CD14-positive monocyte (primary cell): ENCODE measurements at regions not wholly inside any gene's neighbourhood (a gene's known extent, or its start where the extent isn't known, plus 50 kb on each side); places are given as distances from the start of the nearest gene placed in this dataset.

Experiments used
- DNase-seq, 3 donors: peaks; one replicate each; pipeline ENCODE4 v3.0.0-alpha.2; 2011 to 2022
- H2AFZ ChIP-seq: 2 replicates; pipeline ENCODE4 v1.6.0; 2012; ENCODE audit warnings: mild to moderate bottlenecking, low read depth, low read length, inconsistent platforms; ENCODE audit not compliant: insufficient read depth, poor library complexity, severe bottlenecking
- H3K27ac ChIP-seq, 2 donors: 1 replicate in 1 of 2; 2 replicates in 1 of 2; pipeline ENCODE4 v1.5.1; 2012 to 2013; ENCODE audit warnings: low read length in 2 of 2, control low read depth in 1 of 2, inconsistent platforms in 1 of 2, low read depth in 1 of 2, mild to moderate bottlenecking in 1 of 2
- H3K27me3 ChIP-seq, 2 donors: one replicate each; pipeline versions ENCODE4 v1.6.0 to v1.6.1; 2011 to 2013; ENCODE audit warnings: low read length in 2 of 2; ENCODE audit not compliant: control insufficient read depth in 2 of 2, insufficient read depth in 2 of 2
- H3K36me3 ChIP-seq, 2 donors: replicated peaks in 1 of 2; 1 replicate in 1 of 2; 2 replicates in 1 of 2; pipeline versions ENCODE4 v1.5.1 to v1.6.1; 2012 to 2013; ENCODE audit warnings: low read length in 2 of 2, control low read depth in 1 of 2, inconsistent platforms in 1 of 2, mild to moderate bottlenecking in 1 of 2; ENCODE audit not compliant: insufficient read depth in 2 of 2, control insufficient read depth in 1 of 2
- H3K4me1 ChIP-seq, 2 donors: 1 replicate in 1 of 2; 2 replicates in 1 of 2; pipeline versions ENCODE4 v1.5.1 to v1.6.1; 2012 to 2013; ENCODE audit warnings: low read length in 2 of 2, control low read depth in 1 of 2, inconsistent platforms in 1 of 2, mild to moderate bottlenecking in 1 of 2, moderate library complexity in 1 of 2; ENCODE audit not compliant: insufficient read depth in 2 of 2, control insufficient read depth in 1 of 2
- H3K4me2 ChIP-seq: replicated peaks from 2 replicates; pipeline ENCODE3; 2012; ENCODE audit warnings: low read length, moderate library complexity, mild to moderate bottlenecking; ENCODE audit not compliant: poor library complexity, severe bottlenecking; ENCODE audit errors: extremely low read depth
- H3K4me3 ChIP-seq, 3 experiments: fragments of 200-600 bp in 1 of 3; sonication (generic) in 1 of 3; replicated peaks in 1 of 3; 1 replicate in 2 of 3; 2 replicates in 1 of 3; pipeline ENCODE4 v1.5.1; 2011 to 2013; ENCODE audit warnings: low read length in 3 of 3, mild to moderate bottlenecking in 3 of 3, control low read depth in 2 of 3, low read depth in 2 of 3, inconsistent platforms in 1 of 3, moderate library complexity in 1 of 3
- H3K79me2 ChIP-seq: 2 replicates; pipeline ENCODE4 v1.6.0; 2012; ENCODE audit warnings: mild to moderate bottlenecking, control low read depth, inconsistent platforms, low read length, moderate library complexity; ENCODE audit not compliant: insufficient read depth
- H3K9ac ChIP-seq: 2 replicates; pipeline ENCODE4 v1.6.0; 2017; ENCODE audit warnings: low read length, mild to moderate bottlenecking; ENCODE audit not compliant: insufficient read depth, poor library complexity, severe bottlenecking
- H3K9me3 ChIP-seq, 2 donors: replicated peaks in 1 of 2; 1 replicate in 1 of 2; 2 replicates in 1 of 2; pipeline versions ENCODE4 v1.5.1 to v1.6.1; 2012 to 2013; ENCODE audit warnings: low read length in 2 of 2, control low read depth in 1 of 2; ENCODE audit not compliant: control insufficient read depth in 1 of 2, insufficient read depth in 1 of 2
- H4K20me1 ChIP-seq: 2 replicates; pipeline ENCODE4 v1.6.0; 2012; ENCODE audit warnings: mild to moderate bottlenecking, low read length, control low read depth, moderate library complexity; ENCODE audit not compliant: insufficient read depth
- H3K27ac Mint-ChIP-seq, 7 donors: one replicate each; pipeline ENCODE4 v1.8.0; 2020; ENCODE audit warnings: mild to moderate bottlenecking in 7 of 7, mixed read lengths in 7 of 7, moderate library complexity in 6 of 7, inconsistent platforms in 2 of 7
- H3K27me3 Mint-ChIP-seq, 3 donors: one replicate each; pipeline ENCODE4 v1.8.0; 2021 to 2022; ENCODE audit warnings: low read depth in 3 of 3, mild to moderate bottlenecking in 3 of 3, mixed read lengths in 3 of 3, moderate library complexity in 3 of 3, inconsistent platforms in 1 of 3
- H3K36me3 Mint-ChIP-seq, 2 donors: one replicate each; pipeline ENCODE4 v1.8.0; 2020; ENCODE audit warnings: mixed read lengths in 2 of 2, inconsistent platforms in 1 of 2, mild to moderate bottlenecking in 1 of 2
- H3K4me1 Mint-ChIP-seq: one replicate; pipeline ENCODE4 v1.8.0; 2020; ENCODE audit warnings: mild to moderate bottlenecking, mixed read lengths
- H3K4me3 Mint-ChIP-seq, 2 donors: one replicate each; pipeline ENCODE4 v1.8.0; 2020; ENCODE audit warnings: mild to moderate bottlenecking in 2 of 2, mixed read lengths in 2 of 2, moderate library complexity in 1 of 2
- H3K9me3 Mint-ChIP-seq, 7 donors: one replicate each; pipeline ENCODE4 v1.8.0; 2020 to 2022; ENCODE audit warnings: mixed read lengths in 7 of 7, mild to moderate bottlenecking in 6 of 7, moderate library complexity in 6 of 7, inconsistent platforms in 2 of 7
- WGBS: methylation state at CpG from one replicate; pipeline ENCODE4 v1.1.5; 2013; ENCODE audit warnings: missing lambda C conversion rate; ENCODE audit not compliant: insufficient coverage; 5-methylcytosine and 5-hydroxymethylcytosine counted together
- intact Hi-C, 2 donors: fragments of 100-400 bp; cut with micrococcal nuclease; formaldehyde crosslinking; loops; one replicate each; pipeline versions ENCODE4 v1.15.0 to v1.15.1; 2023
- TF ChIP-seq, protein P1 (sequence below): fragments of 200-600 bp; IDR thresholded peaks from one replicate; pipeline ENCODE4 v1.8.0; 2022; ENCODE audit warnings: antibody characterized with exemption, mild to moderate bottlenecking

GRCh38 chrX:20884565-20884964, 489.7 kb upstream of the CNKSR2 start:
- Histone ChIP-seq H4K20me1 (no peaks in the 10 kb centered on the region), H3K27ac (no peak overlapping the region), H3K9me3 (peaks cover 0 to 8% of the 10 kb centered on the region in 2 donors), H3K4me3 (no peak overlapping the region), H3K4me2 (no peak overlapping the region), H3K79me2 (no peaks in the 10 kb centered on the region), H3K4me1 (no peaks in the 10 kb centered on the region), H2AFZ (no peak overlapping the region), H3K36me3 (no peaks in the 10 kb centered on the region), H3K9ac (no peak overlapping the region), H3K27me3 (no peaks in the 10 kb centered on the region)
- Mint-ChIP-seq H3K36me3 (no peaks in the 10 kb centered on the region), H3K4me1 (no peaks in the 10 kb centered on the region), H3K4me3 (no peak overlapping the region), H3K27me3 (no peaks in the 10 kb centered on the region), H3K27ac (no peak overlapping the region), H3K9me3 (peaks cover 0 to 6% (median 3%) of the 10 kb centered on the region in 7 donors)
- TF ChIP-seq, protein P1, sequence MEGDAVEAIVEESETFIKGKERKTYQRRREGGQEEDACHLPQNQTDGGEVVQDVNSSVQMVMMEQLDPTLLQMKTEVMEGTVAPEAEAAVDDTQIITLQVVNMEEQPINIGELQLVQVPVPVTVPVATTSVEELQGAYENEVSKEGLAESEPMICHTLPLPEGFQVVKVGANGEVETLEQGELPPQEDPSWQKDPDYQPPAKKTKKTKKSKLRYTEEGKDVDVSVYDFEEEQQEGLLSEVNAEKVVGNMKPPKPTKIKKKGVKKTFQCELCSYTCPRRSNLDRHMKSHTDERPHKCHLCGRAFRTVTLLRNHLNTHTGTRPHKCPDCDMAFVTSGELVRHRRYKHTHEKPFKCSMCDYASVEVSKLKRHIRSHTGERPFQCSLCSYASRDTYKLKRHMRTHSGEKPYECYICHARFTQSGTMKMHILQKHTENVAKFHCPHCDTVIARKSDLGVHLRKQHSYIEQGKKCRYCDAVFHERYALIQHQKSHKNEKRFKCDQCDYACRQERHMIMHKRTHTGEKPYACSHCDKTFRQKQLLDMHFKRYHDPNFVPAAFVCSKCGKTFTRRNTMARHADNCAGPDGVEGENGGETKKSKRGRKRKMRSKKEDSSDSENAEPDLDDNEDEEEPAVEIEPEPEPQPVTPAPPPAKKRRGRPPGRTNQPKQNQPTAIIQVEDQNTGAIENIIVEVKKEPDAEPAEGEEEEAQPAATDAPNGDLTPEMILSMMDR = no peak
- whole genome bisulfite sequencing = no CpG with 5 or more reads among the region's 3 CpGs
- intact Hi-C loops = no loop called here
- DNase-seq = no peak

GRCh38 chrX:20863649-20864048, 510.6 kb upstream of the CNKSR2 start:
- H3K9me3 Mint-ChIP-seq = peaks cover 2 to 22% (median 8%) of the 10 kb centered on the region in 7 donors
- no peak overlapping the region for H3K4me3 ChIP-seq
- intact Hi-C loops = no loop called here
- no peak overlapping the region for H2AFZ ChIP-seq
- H3K27me3 Mint-ChIP-seq = peaks cover 0 to under 1% (median 0%) of the 10 kb centered on the region in 3 donors
- TF ChIP-seq, protein P1 = no peak
- H3K79me2 ChIP-seq = no peaks in the 10 kb centered on the region
- H3K4me3 Mint-ChIP-seq = no peak overlapping the region
- no peaks in the 10 kb centered on the region for H3K27me3 ChIP-seq
- no peaks in the 10 kb centered on the region for H4K20me1 ChIP-seq
- no peaks in the 10 kb centered on the region for H3K36me3 Mint-ChIP-seq
- no peaks in the 10 kb centered on the region for H3K4me1 Mint-ChIP-seq
- H3K27ac ChIP-seq = no peak overlapping the region
- H3K4me2 ChIP-seq = no peak overlapping the region
- H3K9me3 ChIP-seq = peaks cover 7 to 14% of the 10 kb centered on the region in 2 donors
- H3K36me3 ChIP-seq = no peaks in the 10 kb centered on the region
- no peak for DNase-seq
- H3K9ac ChIP-seq = no peak overlapping the region
- no peak overlapping the region for H3K27ac Mint-ChIP-seq
- no peaks in the 10 kb centered on the region for H3K4me1 ChIP-seq
